Activated naive CD4-positive, alpha-beta T cell treated with anti-CD3 and anti-CD28 coated beads for 36 hours (primary cell): ENCODE measurements at regions not wholly inside any gene's neighbourhood (a gene's known extent, or its start where the extent isn't known, plus 50 kb on each side); places are given as distances from the start of the nearest gene placed in this dataset.
"Not testable (repeated sequence)": the region's sequence is repeated elsewhere in the genome, so short reads cannot be mapped to it uniquely, and the experiment has no call there.

Experiments
- CTCF ChIA-PET: fragments of 350-600 bp; sonication (Branson Sonifier 250); formaldehyde crosslinking; loops from one replicate; lab custom pipeline; 2021; ENCODE audit warnings: antibody characterized with exemption; lab: Charles Lee
- DNase-seq: peaks from one replicate; pipeline ENCODE4 v3.0.0-alpha.2; 2020
- H3K27ac Mint-ChIP-seq: one replicate; pipeline ENCODE4 v1.8.0; 2021; ENCODE audit warnings: mild to moderate bottlenecking, mixed read lengths
- H3K27me3 Mint-ChIP-seq: one replicate; pipeline ENCODE4 v1.8.0; 2021; ENCODE audit warnings: low read depth, mixed read lengths
- H3K36me3 Mint-ChIP-seq: one replicate; pipeline ENCODE4 v1.8.0; 2021; ENCODE audit warnings: low read depth, mixed read lengths
- H3K4me1 Mint-ChIP-seq: one replicate; pipeline ENCODE4 v1.8.0; 2021; ENCODE audit warnings: low read depth, mixed read lengths
- H3K4me3 Mint-ChIP-seq: one replicate; pipeline ENCODE4 v1.8.0; 2021; ENCODE audit warnings: mild to moderate bottlenecking, moderate library complexity, mixed read lengths
- H3K9me3 Mint-ChIP-seq: one replicate; pipeline ENCODE4 v1.8.0; 2021; ENCODE audit warnings: mixed read lengths
- intact Hi-C: fragments of 100-400 bp; cut with micrococcal nuclease; formaldehyde crosslinking; loops from one replicate; pipeline ENCODE4 v1.15.1; 2023

- CTCF ChIA-PET = interaction anchor here (1.1 to 1.3 kb wide), 2 partner anchors 59 to 147 kb away, joined by 3 to 4 read pairs; no protein-coding TSS in a partner anchor
- Mint-ChIP-seq H3K4me3 (no peak overlapping the region), H3K4me1 (no peaks in the 10 kb centered on the region), H3K36me3 (no peaks in the 10 kb centered on the region), H3K27ac (no peak overlapping the region), H3K9me3 (no peaks in the 10 kb centered on the region), H3K27me3 (peaks cover 4% of the 10 kb centered on the region)
- DNase-seq = no peak
- intact Hi-C loops = no loop called here
These were observed 53.8 kb downstream of the ADRB2 start for GRCh38 chr5:148880197-148880596.

- intact Hi-C loops = no loop called here
- DNase-seq = no peak
- no peak overlapping the region for H3K27ac Mint-ChIP-seq
These were observed 54.3 kb downstream of the ADRB2 start for GRCh38 chr5:148880696-148881095.

GRCh38 chr5:148882332-148882731 lies 55.9 kb downstream of the ADRB2 start:
- no peaks in the 10 kb centered on the region for H3K9me3 Mint-ChIP-seq
- CTCF ChIA-PET = interaction anchor here (0.6 kb wide), 1 partner anchor 153 kb away, joined by 3 read pairs; no protein-coding TSS in a partner anchor
- peaks cover 1% of the 10 kb centered on the region for H3K4me1 Mint-ChIP-seq
- intact Hi-C loops = no loop called here
- peaks cover 4% of the 10 kb centered on the region for H3K27me3 Mint-ChIP-seq
- H3K27ac Mint-ChIP-seq = no peak overlapping the region
- H3K36me3 Mint-ChIP-seq = no peaks in the 10 kb centered on the region
- no peak overlapping the region for H3K4me3 Mint-ChIP-seq
- DNase-seq = no peak

More at GRCh38 chr5:148880696-148881095, 54.3 kb downstream of the ADRB2 start:
- H3K4me3 Mint-ChIP-seq = no peak overlapping the region
- peaks cover 4% of the 10 kb centered on the region for H3K27me3 Mint-ChIP-seq
- H3K9me3 Mint-ChIP-seq = no peaks in the 10 kb centered on the region
- H3K36me3 Mint-ChIP-seq = no peaks in the 10 kb centered on the region
- no peaks in the 10 kb centered on the region for H3K4me1 Mint-ChIP-seq
- CTCF ChIA-PET = interaction anchor here (1.1 to 1.3 kb wide), 2 partner anchors 60 to 148 kb away, joined by 3 to 4 read pairs; no protein-coding TSS in a partner anchor

GRCh38 chr5:148884339-148885020 lies 58.1 kb downstream of the ADRB2 start:
- no peaks in the 10 kb centered on the region for H3K9me3 Mint-ChIP-seq
- H3K27me3 Mint-ChIP-seq = peaks cover 12% of the 10 kb centered on the region
- CTCF ChIA-PET = no interaction called here
- no peaks in the 10 kb centered on the region for H3K36me3 Mint-ChIP-seq
- intact Hi-C loops = loop anchor here (5.0 kb wide), 1 partner anchor 57 kb away; the partner anchor contains the start of gene ADRB2
- no peak for DNase-seq
- no peak overlapping the region for H3K27ac Mint-ChIP-seq
- peaks cover 3% of the 10 kb centered on the region for H3K4me1 Mint-ChIP-seq
- H3K4me3 Mint-ChIP-seq = no peak overlapping the region

GRCh38 chr5:148887123-148887881 lies 60.9 kb downstream of the ADRB2 start:
- peaks cover 24% of the 10 kb centered on the region for H3K27me3 Mint-ChIP-seq
- intact Hi-C loops = loop anchor here (5.0 kb wide), 1 partner anchor 60 kb away; the partner anchor contains the start of gene ADRB2
- CTCF ChIA-PET = no interaction called here
- no peak overlapping the region for H3K27ac Mint-ChIP-seq
- no peaks in the 10 kb centered on the region for H3K36me3 Mint-ChIP-seq
- no peak for DNase-seq
- no peak overlapping the region for H3K4me3 Mint-ChIP-seq
- peaks cover 3% of the 10 kb centered on the region for H3K4me1 Mint-ChIP-seq
- no peaks in the 10 kb centered on the region for H3K9me3 Mint-ChIP-seq

GRCh38 chr5:148889936-148890335 lies 63.5 kb downstream of the ADRB2 start:
- H3K9me3 Mint-ChIP-seq, H3K27ac Mint-ChIP-seq, H3K4me1 Mint-ChIP-seq, H3K4me3 Mint-ChIP-seq, CTCF ChIA-PET, DNase-seq, H3K36me3 Mint-ChIP-seq: not testable (repeated sequence)
- intact Hi-C loops = loop anchor here (5.0 kb wide), 1 partner anchor 63 kb away; the partner anchor contains the start of gene ADRB2
- H3K27me3 Mint-ChIP-seq = peaks cover 32% of the 10 kb centered on the region

GRCh38 chr5:148895441-148895840 lies 69.0 kb downstream of the ADRB2 start:
- H3K27me3 Mint-ChIP-seq = peaks cover 22% of the 10 kb centered on the region
- CTCF ChIA-PET, H3K4me3 Mint-ChIP-seq, H3K27ac Mint-ChIP-seq, H3K36me3 Mint-ChIP-seq, H3K9me3 Mint-ChIP-seq, H3K4me1 Mint-ChIP-seq, DNase-seq, intact Hi-C loops: not testable (repeated sequence)

- H3K27me3 Mint-ChIP-seq = peaks cover 13% of the 10 kb centered on the region
- H3K4me3 Mint-ChIP-seq = no peak overlapping the region
- no peaks in the 10 kb centered on the region for H3K4me1 Mint-ChIP-seq
- DNase-seq = no peak
- H3K9me3 Mint-ChIP-seq = peaks cover 6% of the 10 kb centered on the region
- no peak overlapping the region for H3K27ac Mint-ChIP-seq
- H3K36me3 Mint-ChIP-seq = no peaks in the 10 kb centered on the region
- CTCF ChIA-PET = no interaction called here
- intact Hi-C loops = no loop called here
These were observed 71.4 kb downstream of the ADRB2 start for GRCh38 chr5:148897842-148898241.

- Mint-ChIP-seq H3K27ac (no peak overlapping the region), H3K27me3 (peaks cover 11% of the 10 kb centered on the region), H3K9me3 (peaks cover 3% of the 10 kb centered on the region), H3K4me3 (no peak overlapping the region), H3K4me1 (no peaks in the 10 kb centered on the region), H3K36me3 (no peaks in the 10 kb centered on the region)
- intact Hi-C loops = no loop called here
- CTCF ChIA-PET = interaction anchor here (0.7 to 0.9 kb wide), 2 partner anchors 33 to 59 kb away, joined by 4 read pairs; no protein-coding TSS in a partner anchor
- no peak for DNase-seq
These were observed 72.1 kb downstream of the ADRB2 start for GRCh38 chr5:148898413-148899075.

- Mint-ChIP-seq H3K36me3 (no peaks in the 10 kb centered on the region), H3K4me1 (no peaks in the 10 kb centered on the region), H3K27ac (no peak overlapping the region), H3K27me3 (peaks cover 5% of the 10 kb centered on the region), H3K4me3 (no peak overlapping the region), H3K9me3 (no peaks in the 10 kb centered on the region)
- no peak for DNase-seq
- CTCF ChIA-PET = interaction anchor here (1.5 kb wide), 1 partner anchor 17 kb away, joined by 3 read pairs; no protein-coding TSS in a partner anchor
- intact Hi-C loops = no loop called here
These were observed 73.6 kb downstream of the ADRB2 start for GRCh38 chr5:148899993-148900392.

- intact Hi-C loops = no loop called here
- H3K27ac Mint-ChIP-seq = no peak overlapping the region
These were observed 76.1 kb downstream of the ADRB2 start for GRCh38 chr5:148902478-148902877.

GRCh38 chr5:148903587-148903986 lies 77.2 kb downstream of the ADRB2 start:
- Mint-ChIP-seq H3K36me3 (no peaks in the 10 kb centered on the region), H3K4me1 (no peaks in the 10 kb centered on the region), H3K27ac (no peak overlapping the region), H3K27me3 (peaks cover 3% of the 10 kb centered on the region), H3K4me3 (no peak overlapping the region), H3K9me3 (no peaks in the 10 kb centered on the region)
- CTCF ChIA-PET = interaction anchor here (0.6 kb wide), 1 partner anchor 35 kb away, joined by 3 read pairs; no protein-coding TSS in a partner anchor
- intact Hi-C loops = no loop called here
- DNase-seq = no peak

More at GRCh38 chr5:148902478-148902877, 76.1 kb downstream of the ADRB2 start:
- CTCF ChIA-PET = no interaction called here
- Mint-ChIP-seq H3K27me3 (no peaks in the 10 kb centered on the region), H3K4me3 (no peak overlapping the region), H3K36me3 (no peaks in the 10 kb centered on the region), H3K4me1 (no peaks in the 10 kb centered on the region), H3K9me3 (no peaks in the 10 kb centered on the region)
- no peak for DNase-seq
